Liver (tissue), 7 donors: ENCODE measurements at regions not wholly inside any gene's neighbourhood (a gene's known extent, or its start where the extent isn't known, plus 50 kb on each side); places are given as distances from the start of the nearest gene placed in this dataset.

Experiments
- DNase-seq: peaks from one replicate; pipeline ENCODE4 v3.0.0-alpha.2; 2017; ENCODE audit warnings: low spot score
- H3K27ac ChIP-seq, 2 donors: one replicate each; pipeline ENCODE4 v1.7.0; 2013; ENCODE audit warnings: inconsistent platforms in 2 of 2, low read length in 2 of 2, control low read depth in 1 of 2, low read depth in 1 of 2, mild to moderate bottlenecking in 1 of 2
- H3K27me3 ChIP-seq, 4 donors: one replicate each; pipeline versions ENCODE4 v1.6.1 to v1.7.0; 2013; ENCODE audit warnings: low read length in 3 of 4, inconsistent platforms in 1 of 4, mild to moderate bottlenecking in 1 of 4, moderate library complexity in 1 of 4; ENCODE audit not compliant: control insufficient read depth in 4 of 4, insufficient read depth in 4 of 4
- H3K36me3 ChIP-seq, 4 donors: one replicate each; pipeline versions ENCODE4 v1.6.1 to v1.7.0; 2013; ENCODE audit warnings: low read length in 3 of 4, mild to moderate bottlenecking in 3 of 4, low read depth in 1 of 4, moderate library complexity in 1 of 4; ENCODE audit not compliant: control insufficient read depth in 4 of 4, insufficient read depth in 3 of 4
- H3K4me1 ChIP-seq, 4 donors: one replicate each; pipeline versions ENCODE4 v1.6.1 to v1.7.0; 2013; ENCODE audit warnings: low read length in 3 of 4, mild to moderate bottlenecking in 3 of 4, moderate library complexity in 1 of 4; ENCODE audit not compliant: control insufficient read depth in 4 of 4, insufficient read depth in 4 of 4
- H3K4me3 ChIP-seq, 3 donors: one replicate each; pipeline versions ENCODE4 v1.6.1 to v1.7.0; 2013; ENCODE audit warnings: low read length in 3 of 3, control low read depth in 1 of 3, low read depth in 1 of 3, mild to moderate bottlenecking in 1 of 3
- H3K9ac ChIP-seq, 2 donors: one replicate each; pipeline ENCODE4 v1.7.0; 2013; ENCODE audit warnings: low read length in 2 of 2, mild to moderate bottlenecking in 2 of 2, moderate library complexity in 2 of 2, control low read depth in 1 of 2, low read depth in 1 of 2
- H3K9me3 ChIP-seq, 4 donors: one replicate each; pipeline versions ENCODE4 v1.6.1 to v1.7.0; 2013; ENCODE audit warnings: low read length in 3 of 4; ENCODE audit not compliant: control insufficient read depth in 4 of 4
- EGR1 ChIP-seq, 2 donors: IDR thresholded peaks; 2 replicates each; pipeline ENCODE4 v1.6.1; 2016 to 2018; ENCODE audit warnings: antibody characterized with exemption in 2 of 2, low read depth in 2 of 2
- FOXA1 ChIP-seq: IDR thresholded peaks from 2 replicates; pipeline ENCODE4 v1.6.1; 2016; ENCODE audit warnings: antibody characterized with exemption
- FOXA2 ChIP-seq: IDR thresholded peaks from 2 replicates; pipeline ENCODE4 v1.6.1; 2016; ENCODE audit warnings: antibody characterized with exemption
- GABPA ChIP-seq, 2 donors: IDR thresholded peaks in 1 of 2; conservative IDR thresholded peaks in 1 of 2; 2 replicates each; pipeline ENCODE4 v1.6.1; 2016; ENCODE audit warnings: antibody characterized with exemption in 2 of 2, mild to moderate bottlenecking in 1 of 2, moderate library complexity in 1 of 2
- HNF4A ChIP-seq, 2 donors: conservative IDR thresholded peaks; 2 replicates each; pipeline ENCODE4 v1.6.1; 2016; ENCODE audit warnings: antibody characterized with exemption in 2 of 2, mild to moderate bottlenecking in 2 of 2
- HNF4G ChIP-seq: IDR thresholded peaks from 2 replicates; pipeline ENCODE4 v1.6.1; 2016; ENCODE audit warnings: antibody characterized with exemption
- JUND ChIP-seq, 2 donors: IDR thresholded peaks; 2 replicates each; pipeline ENCODE4 v1.6.1; 2016; ENCODE audit warnings: antibody characterized with exemption in 2 of 2
- NR2F2 ChIP-seq: IDR thresholded peaks from 2 replicates; pipeline ENCODE4 v1.6.1; 2016; ENCODE audit warnings: antibody characterized with exemption
- RAD21 ChIP-seq, 2 donors: IDR thresholded peaks; 2 replicates each; pipeline ENCODE4 v1.6.1; 2016; ENCODE audit warnings: antibody characterized with exemption in 2 of 2, mild to moderate bottlenecking in 2 of 2
- RXRA ChIP-seq, 2 donors: IDR thresholded peaks; 2 replicates each; pipeline ENCODE4 v1.6.1; 2017 to 2018; ENCODE audit warnings: antibody characterized with exemption in 2 of 2, mild to moderate bottlenecking in 1 of 2
- SP1 ChIP-seq: IDR thresholded peaks from 2 replicates; pipeline ENCODE4 v1.6.1; 2018; ENCODE audit warnings: antibody characterized with exemption, mild to moderate bottlenecking
- TAF1 ChIP-seq: conservative IDR thresholded peaks from 2 replicates; pipeline ENCODE4 v1.6.1; 2016; ENCODE audit warnings: antibody characterized with exemption, mild to moderate bottlenecking
- YY1 ChIP-seq: IDR thresholded peaks from 2 replicates; pipeline ENCODE4 v1.6.1; 2016; ENCODE audit warnings: antibody characterized with exemption, mild to moderate bottlenecking
- WGBS: extraction: QIAGEN DNeasy Blood & Tissue Kit; methylation state at CpG from one replicate; pipeline ENCODE4 v1.1.7; 2013; 5-methylcytosine and 5-hydroxymethylcytosine counted together
- TF ChIP-seq, protein P1 (sequence below): IDR thresholded peaks from 2 replicates; pipeline ENCODE4 v1.6.1; 2016; ENCODE audit warnings: antibody characterized with exemption
- TF ChIP-seq, protein P2 (sequence below): IDR thresholded peaks from 2 replicates; pipeline ENCODE4 v1.6.1; 2016; ENCODE audit warnings: antibody characterized with exemption, mild to moderate bottlenecking
- TF ChIP-seq, protein P3 (sequence below): IDR thresholded peaks from 2 replicates; pipeline ENCODE4 v1.6.1; 2016; ENCODE audit warnings: antibody characterized with exemption
- TF ChIP-seq, protein P4 (sequence below): IDR thresholded peaks from 2 replicates; pipeline ENCODE4 v1.6.1; 2016; ENCODE audit warnings: antibody characterized with exemption
- donor health status: healthy.
- donor health status: healthy.
- donor health status: healthy.
- donor health status: healthy.

DNA sequence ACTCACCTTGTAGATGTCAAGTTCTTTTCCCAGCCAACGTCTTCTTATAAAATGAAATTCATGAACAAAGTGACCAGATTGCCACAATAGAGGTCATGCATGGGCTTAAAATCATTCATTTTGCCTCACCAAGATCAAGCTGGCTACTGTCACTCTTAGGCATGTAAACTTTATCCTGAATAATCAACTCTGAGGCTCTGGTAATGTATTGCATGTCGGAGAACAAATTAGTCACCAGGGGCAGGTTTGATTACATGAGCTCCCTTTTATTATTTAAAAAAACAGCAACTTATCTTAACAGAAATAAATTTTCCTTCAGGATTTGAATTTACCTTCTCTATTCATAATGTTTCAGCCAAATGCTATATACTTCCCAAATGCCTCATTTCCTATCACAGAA lies 112.9 kb upstream of the SP4 start:
- Histone ChIP-seq H3K9ac (no peak overlapping the region), H3K4me3 (no peak overlapping the region), H3K27me3 (no peaks in the 10 kb centered on the region), H3K4me1 (no peaks in the 10 kb centered on the region), H3K9me3 (no peaks in the 10 kb centered on the region), H3K36me3 (no peaks in the 10 kb centered on the region), H3K27ac (no peak overlapping the region)
- DNase-seq, result no peak
- TF ChIP-seq EGR1 (IDR thresholded peaks at IDR 0.05; ENCODE audit: low read depth in 2 of 2) (no peak), RAD21 (IDR thresholded peaks at IDR 0.05) (no peak), FOXA1 (no peak), HNF4A (conservative IDR thresholded peaks at IDR 0.05) (no peak), SP1 (no peak), RXRA (IDR thresholded peaks at IDR 0.05) (no peak), YY1 (no peak), GABPA (IDR thresholded peaks at IDR 0.05 in 1 of 2, conservative IDR thresholded peaks at IDR 0.05 in 1 of 2) (no peak), TAF1 (no peak), HNF4G (no peak), FOXA2 (no peak), JUND (IDR thresholded peaks at IDR 0.05) (no peak), NR2F2 (no peak)
- TF ChIP-seq, protein P1, sequence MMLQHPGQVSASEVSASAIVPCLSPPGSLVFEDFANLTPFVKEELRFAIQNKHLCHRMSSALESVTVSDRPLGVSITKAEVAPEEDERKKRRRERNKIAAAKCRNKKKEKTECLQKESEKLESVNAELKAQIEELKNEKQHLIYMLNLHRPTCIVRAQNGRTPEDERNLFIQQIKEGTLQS, result no peak
- TF ChIP-seq, protein P2, sequence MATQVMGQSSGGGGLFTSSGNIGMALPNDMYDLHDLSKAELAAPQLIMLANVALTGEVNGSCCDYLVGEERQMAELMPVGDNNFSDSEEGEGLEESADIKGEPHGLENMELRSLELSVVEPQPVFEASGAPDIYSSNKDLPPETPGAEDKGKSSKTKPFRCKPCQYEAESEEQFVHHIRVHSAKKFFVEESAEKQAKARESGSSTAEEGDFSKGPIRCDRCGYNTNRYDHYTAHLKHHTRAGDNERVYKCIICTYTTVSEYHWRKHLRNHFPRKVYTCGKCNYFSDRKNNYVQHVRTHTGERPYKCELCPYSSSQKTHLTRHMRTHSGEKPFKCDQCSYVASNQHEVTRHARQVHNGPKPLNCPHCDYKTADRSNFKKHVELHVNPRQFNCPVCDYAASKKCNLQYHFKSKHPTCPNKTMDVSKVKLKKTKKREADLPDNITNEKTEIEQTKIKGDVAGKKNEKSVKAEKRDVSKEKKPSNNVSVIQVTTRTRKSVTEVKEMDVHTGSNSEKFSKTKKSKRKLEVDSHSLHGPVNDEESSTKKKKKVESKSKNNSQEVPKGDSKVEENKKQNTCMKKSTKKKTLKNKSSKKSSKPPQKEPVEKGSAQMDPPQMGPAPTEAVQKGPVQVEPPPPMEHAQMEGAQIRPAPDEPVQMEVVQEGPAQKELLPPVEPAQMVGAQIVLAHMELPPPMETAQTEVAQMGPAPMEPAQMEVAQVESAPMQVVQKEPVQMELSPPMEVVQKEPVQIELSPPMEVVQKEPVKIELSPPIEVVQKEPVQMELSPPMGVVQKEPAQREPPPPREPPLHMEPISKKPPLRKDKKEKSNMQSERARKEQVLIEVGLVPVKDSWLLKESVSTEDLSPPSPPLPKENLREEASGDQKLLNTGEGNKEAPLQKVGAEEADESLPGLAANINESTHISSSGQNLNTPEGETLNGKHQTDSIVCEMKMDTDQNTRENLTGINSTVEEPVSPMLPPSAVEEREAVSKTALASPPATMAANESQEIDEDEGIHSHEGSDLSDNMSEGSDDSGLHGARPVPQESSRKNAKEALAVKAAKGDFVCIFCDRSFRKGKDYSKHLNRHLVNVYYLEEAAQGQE, result no peak
- TF ChIP-seq, protein P3, sequence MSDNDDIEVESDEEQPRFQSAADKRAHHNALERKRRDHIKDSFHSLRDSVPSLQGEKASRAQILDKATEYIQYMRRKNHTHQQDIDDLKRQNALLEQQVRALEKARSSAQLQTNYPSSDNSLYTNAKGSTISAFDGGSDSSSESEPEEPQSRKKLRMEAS, result no peak
- TF ChIP-seq, protein P4, sequence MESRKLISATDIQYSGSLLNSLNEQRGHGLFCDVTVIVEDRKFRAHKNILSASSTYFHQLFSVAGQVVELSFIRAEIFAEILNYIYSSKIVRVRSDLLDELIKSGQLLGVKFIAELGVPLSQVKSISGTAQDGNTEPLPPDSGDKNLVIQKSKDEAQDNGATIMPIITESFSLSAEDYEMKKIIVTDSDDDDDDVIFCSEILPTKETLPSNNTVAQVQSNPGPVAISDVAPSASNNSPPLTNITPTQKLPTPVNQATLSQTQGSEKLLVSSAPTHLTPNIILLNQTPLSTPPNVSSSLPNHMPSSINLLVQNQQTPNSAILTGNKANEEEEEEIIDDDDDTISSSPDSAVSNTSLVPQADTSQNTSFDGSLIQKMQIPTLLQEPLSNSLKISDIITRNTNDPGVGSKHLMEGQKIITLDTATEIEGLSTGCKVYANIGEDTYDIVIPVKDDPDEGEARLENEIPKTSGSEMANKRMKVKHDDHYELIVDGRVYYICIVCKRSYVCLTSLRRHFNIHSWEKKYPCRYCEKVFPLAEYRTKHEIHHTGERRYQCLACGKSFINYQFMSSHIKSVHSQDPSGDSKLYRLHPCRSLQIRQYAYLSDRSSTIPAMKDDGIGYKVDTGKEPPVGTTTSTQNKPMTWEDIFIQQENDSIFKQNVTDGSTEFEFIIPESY, result no peak
- WGBS, result 77% methylated on average over 2 of the region's 2 CpGs

DNA sequence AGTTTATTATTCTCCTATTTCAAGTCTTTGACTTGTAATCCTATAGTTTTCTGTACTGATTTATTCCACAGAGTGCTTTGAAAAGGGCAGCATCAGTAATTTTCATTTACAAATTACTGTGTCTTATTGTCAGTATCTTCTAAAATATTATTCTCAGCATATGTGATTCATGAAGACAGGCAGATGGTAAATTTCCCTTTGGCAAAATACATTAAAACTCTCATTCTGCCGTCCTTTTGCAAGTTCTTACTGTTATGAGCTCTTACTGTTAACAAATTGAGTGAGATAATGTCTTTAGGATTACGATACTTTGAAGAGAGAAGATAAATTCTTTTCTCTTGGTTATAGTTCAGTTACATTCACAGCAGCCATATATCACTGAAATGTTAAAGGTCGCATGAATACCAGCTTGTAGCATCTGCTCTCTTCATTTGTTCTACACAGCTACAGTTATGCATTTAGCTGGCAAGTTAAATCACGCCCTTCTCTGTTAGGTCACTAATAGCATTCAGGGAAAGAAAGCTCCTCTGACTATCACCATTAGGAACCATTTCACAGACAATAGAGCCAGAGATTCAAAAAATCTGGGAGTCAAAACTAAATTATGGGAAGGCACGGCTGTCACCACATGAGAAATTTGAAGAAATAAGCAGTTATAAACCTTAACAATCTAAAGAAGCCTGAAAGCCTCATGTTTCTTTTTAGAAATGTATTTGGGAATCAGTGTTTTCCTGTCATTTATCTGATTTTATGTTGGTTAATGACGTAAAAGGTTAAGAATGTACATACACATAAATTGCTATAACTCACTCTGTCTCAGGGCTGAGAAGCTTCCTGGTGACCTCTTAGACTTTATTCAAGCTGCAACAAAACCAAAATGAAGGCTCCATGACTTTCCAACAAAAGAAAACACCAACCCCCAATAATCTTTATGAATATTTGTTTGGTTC lies 109.6 kb upstream of the SP4 start:
- H3K9me3 ChIP-seq, result no peaks in the 10 kb centered on the region
- WGBS, result 77% methylated on average over 6 of the region's 6 CpGs
- TF ChIP-seq RXRA (IDR thresholded peaks at IDR 0.05) (no peak), FOXA1 (no peak), NR2F2 (no peak), FOXA2 (no peak), GABPA (IDR thresholded peaks at IDR 0.05 in 1 of 2, conservative IDR thresholded peaks at IDR 0.05 in 1 of 2) (no peak), HNF4A (conservative IDR thresholded peaks at IDR 0.05) (no peak), TAF1 (no peak), YY1 (no peak), SP1 (no peak), JUND (IDR thresholded peaks at IDR 0.05) (no peak), HNF4G (no peak)
- TF ChIP-seq, protein P3, result no peak
- TF ChIP-seq, protein P2, result no peak
- TF ChIP-seq, protein P4, result no peak

More for the DNA sequence above, 109.6 kb upstream of the SP4 start:
- H3K4me1 ChIP-seq, result no peaks in the 10 kb centered on the region
- no peaks in the 10 kb centered on the region for H3K36me3 ChIP-seq
- H3K9ac ChIP-seq, result no peak overlapping the region
- no peak for DNase-seq
- H3K27ac ChIP-seq, result no peak overlapping the region
- no peaks in the 10 kb centered on the region for H3K27me3 ChIP-seq
- H3K4me3 ChIP-seq, result no peak overlapping the region
